Keratinocyte (primary cell): ENCODE measurements at regions not wholly inside any gene's neighbourhood (a gene's known extent, or its start where the extent isn't known, plus 50 kb on each side); places are given as distances from the start of the nearest gene placed in this dataset.

Source experiments
- DNase-seq: peaks from one replicate; pipeline ENCODE4 v3.0.0-alpha.2; 2011; ENCODE audit warnings: low read depth, missing footprints, low spot score
- FAIRE-seq: peaks from 2 replicates; lab custom pipeline; 2011; peaks lifted over from hg19 to GRCh38; lab: Jason Lieb, UNC
- H2AFZ ChIP-seq: 2 replicates; pipeline ENCODE4 v1.6.0; 2012; ENCODE audit warnings: low read length, control low read depth, inconsistent platforms; ENCODE audit not compliant: control insufficient read depth
- H3K27ac ChIP-seq: 2 replicates; pipeline ENCODE4 v1.5.1; 2011; ENCODE audit warnings: low read length; ENCODE audit not compliant: control insufficient read depth, insufficient read depth
- H3K27me3 ChIP-seq: 3 replicates; pipeline ENCODE4 v1.6.0; 2011; ENCODE audit warnings: low read length; ENCODE audit not compliant: control insufficient read depth, insufficient read depth; ENCODE audit errors: extremely low read depth
- H3K36me3 ChIP-seq, 2 experiments: 2 replicates in 1 of 2; 3 replicates in 1 of 2; pipeline ENCODE4 v1.5.1; 2011; ENCODE audit warnings: low read length in 2 of 2, mild to moderate bottlenecking in 1 of 2; ENCODE audit not compliant: control insufficient read depth in 2 of 2, insufficient read depth in 2 of 2; ENCODE audit errors: extremely low read depth in 1 of 2
- H3K4me1 ChIP-seq: 3 replicates; pipeline ENCODE4 v1.5.1; 2011; ENCODE audit warnings: low read length; ENCODE audit not compliant: control insufficient read depth, insufficient read depth; ENCODE audit errors: extremely low read depth
- H3K4me2 ChIP-seq: 3 replicates; pipeline ENCODE4 v1.6.0; 2011; ENCODE audit warnings: low read depth, low read length; ENCODE audit not compliant: control insufficient read depth, insufficient read depth; ENCODE audit errors: extremely low read depth
- H3K4me3 ChIP-seq, 3 experiments: fragments of 200-600 bp in 1 of 3; sonication (generic) in 1 of 3; 2 replicates in 2 of 3; 3 replicates in 1 of 3; pipeline ENCODE4 v1.5.1; 2011 to 2016; ENCODE audit warnings: low read length in 3 of 3, mild to moderate bottlenecking in 3 of 3, control low read depth in 2 of 3, inconsistent platforms in 1 of 3, low read depth in 1 of 3, mixed read lengths in 1 of 3, mixed run types in 1 of 3, moderate library complexity in 1 of 3; ENCODE audit not compliant: control insufficient read depth in 2 of 3, insufficient read depth in 2 of 3; ENCODE audit errors: extremely low read depth in 1 of 3
- H3K79me2 ChIP-seq: 2 replicates; pipeline ENCODE4 v1.6.0; 2012; ENCODE audit warnings: low read length; ENCODE audit not compliant: control insufficient read depth, insufficient read depth
- H3K9ac ChIP-seq: 3 replicates; pipeline ENCODE4 v1.6.0; 2011; ENCODE audit warnings: low read length; ENCODE audit not compliant: control insufficient read depth, insufficient read depth; ENCODE audit errors: extremely low read depth
- H3K9me1 ChIP-seq: 3 replicates; pipeline ENCODE4 v1.6.0; 2011; ENCODE audit warnings: low read length; ENCODE audit not compliant: control insufficient read depth, insufficient read depth; ENCODE audit errors: extremely low read depth
- H3K9me3 ChIP-seq: 2 replicates; pipeline ENCODE4 v1.5.1; 2012; ENCODE audit warnings: low read depth, low read length; ENCODE audit not compliant: control insufficient read depth
- H4K20me1 ChIP-seq: 3 replicates; pipeline ENCODE4 v1.6.0; 2011; ENCODE audit warnings: low read length; ENCODE audit not compliant: control insufficient read depth, insufficient read depth; ENCODE audit errors: extremely low read depth
- EZH2 ChIP-seq: IDR thresholded peaks from one replicate; pipeline ENCODE4 v1.6.1; 2012; ENCODE audit warnings: inconsistent platforms, mild to moderate bottlenecking, low read length, moderate library complexity
- dilution Hi-C: fragments of 300-500 bp; cut with MboI; formaldehyde crosslinking; loops from one replicate; pipeline ENCODE4 v1.7.0; 2020; ENCODE audit warnings: low sequenced_read_pairs; ENCODE audit not compliant: extremely low pct_ligation_motif_present
- TF ChIP-seq, protein P1 (sequence below), 3 experiments: IDR thresholded peaks in 1 of 3; conservative IDR thresholded peaks in 1 of 3; optimal IDR thresholded peaks in 1 of 3; 2 replicates in 2 of 3; 3 replicates in 1 of 3; pipeline versions ENCODE3 to v1.5.1; 2011; ENCODE audit warnings: low read length in 3 of 3, mild to moderate bottlenecking in 3 of 3, moderate library complexity in 2 of 3, control low read depth in 1 of 3, inconsistent platforms in 1 of 3; ENCODE audit not compliant: insufficient read depth in 2 of 3; ENCODE audit errors: extremely low read depth in 1 of 3

DNA sequence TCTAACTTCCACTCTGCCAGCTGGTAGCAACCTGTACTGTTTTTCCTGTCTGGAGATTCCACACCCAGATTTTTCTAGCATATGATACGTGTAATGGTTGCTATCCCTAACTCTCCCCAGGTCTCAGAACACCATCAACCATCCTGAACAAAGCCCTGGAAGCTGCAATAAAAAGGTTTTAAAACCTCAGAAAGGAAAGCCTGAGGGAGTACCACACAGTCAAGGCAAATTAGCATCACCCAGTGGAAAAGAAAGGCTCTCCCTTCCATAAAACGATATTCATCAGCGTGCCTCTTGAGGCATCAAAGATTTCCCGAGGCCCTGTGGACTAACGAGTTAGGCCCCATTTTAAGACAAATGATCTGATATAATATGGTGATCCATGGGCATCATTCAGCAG lies 421.0 kb downstream of the ADGRL2 start:
- TF ChIP-seq, protein P1, sequence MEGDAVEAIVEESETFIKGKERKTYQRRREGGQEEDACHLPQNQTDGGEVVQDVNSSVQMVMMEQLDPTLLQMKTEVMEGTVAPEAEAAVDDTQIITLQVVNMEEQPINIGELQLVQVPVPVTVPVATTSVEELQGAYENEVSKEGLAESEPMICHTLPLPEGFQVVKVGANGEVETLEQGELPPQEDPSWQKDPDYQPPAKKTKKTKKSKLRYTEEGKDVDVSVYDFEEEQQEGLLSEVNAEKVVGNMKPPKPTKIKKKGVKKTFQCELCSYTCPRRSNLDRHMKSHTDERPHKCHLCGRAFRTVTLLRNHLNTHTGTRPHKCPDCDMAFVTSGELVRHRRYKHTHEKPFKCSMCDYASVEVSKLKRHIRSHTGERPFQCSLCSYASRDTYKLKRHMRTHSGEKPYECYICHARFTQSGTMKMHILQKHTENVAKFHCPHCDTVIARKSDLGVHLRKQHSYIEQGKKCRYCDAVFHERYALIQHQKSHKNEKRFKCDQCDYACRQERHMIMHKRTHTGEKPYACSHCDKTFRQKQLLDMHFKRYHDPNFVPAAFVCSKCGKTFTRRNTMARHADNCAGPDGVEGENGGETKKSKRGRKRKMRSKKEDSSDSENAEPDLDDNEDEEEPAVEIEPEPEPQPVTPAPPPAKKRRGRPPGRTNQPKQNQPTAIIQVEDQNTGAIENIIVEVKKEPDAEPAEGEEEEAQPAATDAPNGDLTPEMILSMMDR (optimal IDR thresholded peaks at IDR 0.05 in 1 of 3, IDR thresholded peaks at IDR 0.05 in 1 of 3, conservative IDR thresholded peaks at IDR 0.05 in 1 of 3; ENCODE audit: extremely low read depth in 1 of 3, insufficient read depth in 2 of 3, low read length in 3 of 3) = no peak
- TF ChIP-seq EZH2 = no peak
- Histone ChIP-seq H3K4me2 (no peak overlapping the region), H3K4me1 (peaks cover 16% of the 10 kb centered on the region), H2AFZ (no peak overlapping the region), H3K27me3 (no peaks in the 10 kb centered on the region), H3K27ac (no peak overlapping the region), H3K36me3 (no peaks in the 10 kb centered on the region), H3K9ac (no peak overlapping the region), H3K9me3 (no peaks in the 10 kb centered on the region), H3K4me3 (no peak overlapping the region), H3K9me1 (no peaks in the 10 kb centered on the region), H3K79me2 (no peaks in the 10 kb centered on the region), H4K20me1 (no peaks in the 10 kb centered on the region)
- dilution Hi-C loops = no loop called here
- DNase-seq = no peak
- FAIRE-seq = no peak

DNA sequence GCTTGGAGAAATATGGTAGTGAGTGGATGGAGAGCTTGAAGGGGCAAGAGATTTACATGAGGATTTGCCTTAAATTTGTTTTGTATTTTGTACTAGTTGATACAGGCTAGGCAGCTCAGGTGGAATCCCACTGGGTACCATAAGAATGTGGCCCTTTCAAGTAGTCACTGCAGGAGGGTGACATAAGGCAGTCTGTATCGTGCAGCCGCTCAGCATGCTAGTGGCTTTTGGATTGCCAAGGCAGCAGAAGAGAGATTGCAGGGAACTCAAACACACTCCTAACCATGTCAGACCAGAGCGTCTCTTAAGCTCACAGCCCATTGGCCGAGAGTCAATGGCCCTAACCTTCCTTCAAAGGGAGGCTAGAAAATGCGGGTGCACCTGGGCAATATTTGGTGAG lies 420.0 kb downstream of the ADGRL2 start:
- H3K4me2 ChIP-seq = no peak overlapping the region
- no peak overlapping the region for H2AFZ ChIP-seq
- H3K9ac ChIP-seq = no peak overlapping the region
- H4K20me1 ChIP-seq = no peaks in the 10 kb centered on the region
- DNase-seq = no peak
- H3K4me1 ChIP-seq = peaks cover 7% of the 10 kb centered on the region
- H3K9me1 ChIP-seq = no peaks in the 10 kb centered on the region
- FAIRE-seq = no peak
- no peaks in the 10 kb centered on the region for H3K36me3 ChIP-seq
- H3K79me2 ChIP-seq = no peaks in the 10 kb centered on the region
- H3K27ac ChIP-seq = no peak overlapping the region
- dilution Hi-C loops = no loop called here
- no peak overlapping the region for H3K4me3 ChIP-seq
- H3K27me3 ChIP-seq = no peaks in the 10 kb centered on the region
- TF ChIP-seq, protein P1 (optimal IDR thresholded peaks at IDR 0.05 in 1 of 3, IDR thresholded peaks at IDR 0.05 in 1 of 3, conservative IDR thresholded peaks at IDR 0.05 in 1 of 3; ENCODE audit: extremely low read depth in 1 of 3, insufficient read depth in 2 of 3, low read length in 3 of 3) = no peak
- no peak for TF ChIP-seq EZH2
- no peaks in the 10 kb centered on the region for H3K9me3 ChIP-seq
